Tibial nerve (tissue), 4 donors: ENCODE measurements at regions not wholly inside any gene's neighbourhood (a gene's known extent, or its start where the extent isn't known, plus 50 kb on each side); places are given as distances from the start of the nearest gene placed in this dataset.

Experiments
- DNase-seq, 2 donors: peaks; one replicate each; pipeline ENCODE4 v3.0.0-alpha.2; 2019; ENCODE audit warnings: low spot score in 2 of 2
- H3K27ac ChIP-seq, 4 donors: fragments of 200-600 bp; sonication (generic) in 3 of 4; one replicate each; pipeline ENCODE4 v1.5.1; 2017 to 2019; ENCODE audit warnings: mild to moderate bottlenecking in 1 of 4
- H3K27me3 ChIP-seq, 2 donors: fragments of 200-600 bp; sonication (generic) in 1 of 2; one replicate each; pipeline versions ENCODE4 v1.5.1 to v1.6.0; 2017 to 2019
- H3K36me3 ChIP-seq, 3 donors: fragments of 200-600 bp; sonication (generic); one replicate each; pipeline ENCODE4 v1.5.1; 2018 to 2019
- H3K4me1 ChIP-seq, 4 donors: fragments of 200-600 bp; sonication (generic) in 3 of 4; one replicate each; pipeline ENCODE4 v1.5.1; 2017 to 2019
- H3K4me3 ChIP-seq, 4 donors: fragments of 200-600 bp; sonication (generic) in 3 of 4; one replicate each; pipeline ENCODE4 v1.5.1; 2017 to 2019; ENCODE audit warnings: mild to moderate bottlenecking in 1 of 4, moderate library complexity in 1 of 4
- H3K9me3 ChIP-seq, 4 donors: fragments of 200-600 bp; sonication (generic) in 3 of 4; one replicate each; pipeline ENCODE4 v1.5.1; 2017 to 2019
- EP300 ChIP-seq, 2 donors: sonication (generic); formaldehyde crosslinking; IDR thresholded peaks; one replicate each; pipeline ENCODE4 v1.6.1; 2017; ENCODE audit warnings: antibody characterized with exemption in 2 of 2, mild to moderate bottlenecking in 1 of 2
- POLR2A ChIP-seq, 2 donors: fragments of 450-650 bp; IDR thresholded peaks; one replicate each; pipeline ENCODE4 v1.6.1; 2017; ENCODE audit warnings: antibody characterized with exemption in 2 of 2, mild to moderate bottlenecking in 2 of 2, moderate library complexity in 2 of 2
- WGBS, 2 donors: methylation state at CpG; one replicate each; pipeline ENCODE4 v1.1.5; 2018; 5-methylcytosine and 5-hydroxymethylcytosine counted together
- TF ChIP-seq, protein P1 (sequence below), 5 experiments: fragments of 200-600 bp in 3 of 5; fragments of 450-650 bp in 2 of 5; sonication (generic) in 3 of 5; IDR thresholded peaks; one replicate each; pipeline ENCODE4 v1.5.1; 2016 to 2019; ENCODE audit warnings: antibody characterized with exemption in 5 of 5, mild to moderate bottlenecking in 3 of 5, moderate library complexity in 2 of 5

- 95 to 100% methylated on average over 1 of the region's 1 CpG for WGBS, 2 donors
- Histone ChIP-seq H3K27ac (no peak overlapping the region), H3K9me3 (no peaks in the 10 kb centered on the region), H3K27me3 (no peaks in the 10 kb centered on the region), H3K4me1 (no peaks in the 10 kb centered on the region), H3K36me3 (no peaks in the 10 kb centered on the region), H3K4me3 (no peak overlapping the region)
- no peak for DNase-seq
- TF ChIP-seq, protein P1, sequence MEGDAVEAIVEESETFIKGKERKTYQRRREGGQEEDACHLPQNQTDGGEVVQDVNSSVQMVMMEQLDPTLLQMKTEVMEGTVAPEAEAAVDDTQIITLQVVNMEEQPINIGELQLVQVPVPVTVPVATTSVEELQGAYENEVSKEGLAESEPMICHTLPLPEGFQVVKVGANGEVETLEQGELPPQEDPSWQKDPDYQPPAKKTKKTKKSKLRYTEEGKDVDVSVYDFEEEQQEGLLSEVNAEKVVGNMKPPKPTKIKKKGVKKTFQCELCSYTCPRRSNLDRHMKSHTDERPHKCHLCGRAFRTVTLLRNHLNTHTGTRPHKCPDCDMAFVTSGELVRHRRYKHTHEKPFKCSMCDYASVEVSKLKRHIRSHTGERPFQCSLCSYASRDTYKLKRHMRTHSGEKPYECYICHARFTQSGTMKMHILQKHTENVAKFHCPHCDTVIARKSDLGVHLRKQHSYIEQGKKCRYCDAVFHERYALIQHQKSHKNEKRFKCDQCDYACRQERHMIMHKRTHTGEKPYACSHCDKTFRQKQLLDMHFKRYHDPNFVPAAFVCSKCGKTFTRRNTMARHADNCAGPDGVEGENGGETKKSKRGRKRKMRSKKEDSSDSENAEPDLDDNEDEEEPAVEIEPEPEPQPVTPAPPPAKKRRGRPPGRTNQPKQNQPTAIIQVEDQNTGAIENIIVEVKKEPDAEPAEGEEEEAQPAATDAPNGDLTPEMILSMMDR (IDR thresholded peaks at IDR 0.05) = no peak
- TF ChIP-seq POLR2A (IDR thresholded peaks at IDR 0.05) = no peak
- TF ChIP-seq EP300 (IDR thresholded peaks at IDR 0.05) = no peak
Observed at GRCh38 chr11:29645373-29645772, 371.5 kb downstream of the KCNA4 start.

DNA sequence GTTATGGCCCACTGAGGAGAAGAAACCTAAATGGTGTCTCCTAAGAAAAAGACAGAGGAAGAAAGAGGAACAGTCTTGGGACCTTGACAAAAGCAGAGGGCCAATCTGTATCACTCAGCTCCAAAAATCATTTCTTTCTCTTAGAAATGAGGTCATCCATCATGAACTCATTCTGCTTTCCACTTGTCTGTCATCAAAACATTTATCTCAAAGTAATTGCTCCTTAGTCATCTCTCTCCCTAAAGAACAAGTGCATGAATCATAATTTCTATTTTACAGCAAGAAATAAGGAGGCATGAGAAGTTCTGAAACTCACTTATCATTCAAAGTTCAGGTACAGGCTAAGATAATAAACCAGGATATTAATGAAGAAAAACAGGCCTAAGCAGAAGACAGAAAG lies 375.6 kb downstream of the KCNA4 start:
- no peak overlapping the region for H3K4me3 ChIP-seq
- TF ChIP-seq POLR2A (IDR thresholded peaks at IDR 0.05) = no peak
- TF ChIP-seq, protein P1 (IDR thresholded peaks at IDR 0.05) = no peak
- DNase-seq = no peak
- H3K9me3 ChIP-seq = no peaks in the 10 kb centered on the region
- H3K27ac ChIP-seq = no peak overlapping the region
- H3K4me1 ChIP-seq = no peaks in the 10 kb centered on the region
- H3K36me3 ChIP-seq = no peaks in the 10 kb centered on the region
- H3K27me3 ChIP-seq = no peaks in the 10 kb centered on the region

DNA sequence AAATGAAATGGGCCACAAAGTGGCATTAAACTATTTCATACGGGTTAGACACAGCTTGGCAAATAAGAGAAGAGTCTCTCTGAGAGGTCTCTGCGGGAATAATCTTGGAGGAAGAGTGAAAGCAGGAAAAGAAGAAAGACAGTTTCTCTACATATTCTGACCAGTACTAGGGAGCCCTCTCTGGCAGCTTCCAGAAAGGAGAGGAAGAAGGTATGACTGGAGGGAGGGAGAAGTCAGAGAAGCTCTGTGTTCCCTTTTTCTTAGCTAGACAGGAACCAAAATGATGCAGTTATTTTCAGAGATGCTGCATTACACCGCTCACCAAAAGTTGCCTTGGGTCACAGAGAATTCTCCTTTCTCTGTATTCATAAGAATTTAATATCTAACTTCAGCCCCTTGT lies 382.1 kb downstream of the KCNA4 start:
- Histone ChIP-seq H3K27ac (no peak overlapping the region), H3K4me3 (no peak overlapping the region), H3K4me1 (no peaks in the 10 kb centered on the region), H3K36me3 (no peaks in the 10 kb centered on the region), H3K27me3 (no peaks in the 10 kb centered on the region), H3K9me3 (no peaks in the 10 kb centered on the region)
- DNase-seq = no peak
- TF ChIP-seq EP300 (IDR thresholded peaks at IDR 0.05) = no peak
- TF ChIP-seq POLR2A (IDR thresholded peaks at IDR 0.05) = no peak
- TF ChIP-seq, protein P1 (IDR thresholded peaks at IDR 0.05) = no peak
- WGBS, 2 donors = 69 to 70% methylated on average over 3 of the region's 3 CpGs

DNA sequence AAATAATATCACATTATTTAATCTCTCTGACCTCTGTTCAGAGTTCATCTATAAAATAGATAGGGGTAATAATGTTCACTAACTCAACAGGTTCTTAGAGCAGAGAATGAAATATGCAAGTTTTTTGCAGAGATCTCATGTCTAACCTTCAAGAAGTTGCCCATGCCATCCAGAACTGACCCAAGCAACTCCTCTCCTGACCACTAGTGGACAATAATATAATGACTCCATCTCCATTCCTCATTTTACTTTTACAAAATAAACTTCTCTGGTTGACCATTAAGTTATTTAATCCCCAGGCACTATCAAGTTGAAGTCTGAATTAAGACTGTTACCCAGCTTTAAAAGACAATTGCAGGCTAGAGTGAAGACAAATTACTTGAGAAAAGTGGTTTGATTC lies 382.6 kb downstream of the KCNA4 start:
- H3K36me3 ChIP-seq = no peaks in the 10 kb centered on the region
- no peak for TF ChIP-seq POLR2A (IDR thresholded peaks at IDR 0.05)
- TF ChIP-seq, protein P1 (IDR thresholded peaks at IDR 0.05) = no peak
- TF ChIP-seq EP300 (IDR thresholded peaks at IDR 0.05) = no peak

GRCh38 chr11:29629286-29629685 lies 387.5 kb downstream of the KCNA4 start:
- DNase-seq = no peak
- Histone ChIP-seq H3K36me3 (no peaks in the 10 kb centered on the region), H3K9me3 (no peaks in the 10 kb centered on the region), H3K27ac (no peak overlapping the region), H3K4me3 (no peak overlapping the region), H3K4me1 (no peaks in the 10 kb centered on the region), H3K27me3 (no peaks in the 10 kb centered on the region)
- TF ChIP-seq, protein P1 (IDR thresholded peaks at IDR 0.05) = no peak
- no peak for TF ChIP-seq POLR2A (IDR thresholded peaks at IDR 0.05)
- no peak for TF ChIP-seq EP300 (IDR thresholded peaks at IDR 0.05)
- 64 to 65% methylated on average over 3 of the region's 3 CpGs for WGBS, 2 donors

More for the DNA sequence above, 382.6 kb downstream of the KCNA4 start:
- H3K9me3 ChIP-seq = no peaks in the 10 kb centered on the region
- H3K27me3 ChIP-seq = no peaks in the 10 kb centered on the region
- no peak for DNase-seq
- no peak overlapping the region for H3K4me3 ChIP-seq
- H3K4me1 ChIP-seq = no peaks in the 10 kb centered on the region
- no peak overlapping the region for H3K27ac ChIP-seq
